ENCODE measurements at regions not wholly inside any gene's neighbourhood (a gene's known extent, or its start where the extent isn't known, plus 50 kb on each side); places are given as distances from the start of the nearest gene placed in this dataset.

DNA sequence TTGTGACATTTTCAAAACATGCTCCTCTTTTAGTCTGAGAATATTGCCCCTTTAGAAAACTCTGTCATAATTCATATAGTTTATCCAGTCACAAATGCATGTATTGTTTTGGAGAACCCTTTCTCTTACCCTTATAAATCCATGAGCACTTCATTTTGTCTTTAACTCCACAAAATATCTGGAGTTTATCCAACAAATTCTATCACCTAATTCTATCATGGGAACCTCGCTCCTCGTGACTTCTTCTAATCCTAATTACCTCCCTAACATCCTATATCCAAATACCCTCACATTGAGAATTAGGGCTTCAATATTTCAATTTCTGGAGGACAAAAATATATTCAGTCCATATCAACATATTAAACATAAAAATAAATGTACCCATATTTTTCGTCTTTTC lies 1565.9 kb downstream of the ARAP2 start:
- DNase-seq (ENCODE audit: low spot score) (no peak), FAIRE-seq (no peak)

DNA sequence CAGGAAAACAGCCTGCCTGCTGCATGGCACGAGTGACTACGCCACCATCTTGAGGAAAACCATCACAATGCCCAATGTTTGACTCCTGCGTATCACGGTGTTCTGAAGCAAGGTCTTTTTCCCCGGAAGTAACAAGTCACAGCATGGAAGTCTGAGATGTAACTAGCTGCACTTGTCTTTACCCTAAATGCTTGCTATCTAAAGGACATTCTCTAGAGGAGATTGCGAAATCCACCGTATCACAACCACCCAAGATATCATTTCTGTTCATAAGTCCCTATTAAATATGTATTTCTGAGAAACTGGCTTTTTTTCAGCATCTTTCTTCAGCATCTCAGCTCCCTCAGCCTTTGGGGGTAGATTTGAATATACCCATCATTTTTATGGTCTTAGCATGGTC lies 1565.1 kb downstream of the ARAP2 start:
- no peak for FAIRE-seq
- no peak for DNase-seq (ENCODE audit: low spot score)

GRCh38 chr4:34709564-34709963 lies 1534.8 kb downstream of the ARAP2 start:
- DNase-seq (ENCODE audit: low spot score) (no peak), FAIRE-seq (no peak)

DNA sequence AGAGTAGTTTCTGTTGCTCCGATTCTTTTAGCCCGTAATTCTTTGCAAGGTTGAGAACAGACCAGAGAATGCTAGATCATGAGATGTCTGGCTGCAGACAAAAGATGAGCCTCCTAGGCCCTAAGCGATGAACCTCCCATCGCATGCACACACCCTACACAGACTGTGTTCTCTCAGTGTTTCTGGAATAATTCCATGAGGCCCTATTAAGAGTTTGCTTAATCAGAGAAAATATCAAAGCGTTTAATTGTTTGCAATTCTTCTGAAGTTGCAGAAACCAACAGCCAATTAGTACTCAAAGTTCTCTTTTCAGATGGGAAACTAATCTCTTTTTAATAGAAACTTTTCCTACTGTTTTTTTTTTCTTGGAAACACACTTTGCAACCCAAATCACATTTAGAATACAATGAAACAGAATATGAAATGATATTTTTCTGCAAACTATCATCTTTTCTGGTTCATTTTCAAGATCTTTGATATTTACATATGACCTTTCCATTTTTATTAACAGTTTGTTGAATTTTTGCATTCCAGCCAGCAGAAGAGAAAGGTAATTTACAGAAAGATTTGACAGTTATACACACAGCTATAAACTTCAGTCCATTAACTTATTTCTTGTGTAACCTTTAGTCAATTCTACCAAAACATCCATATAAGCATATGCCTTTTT lies 1525.6 kb downstream of the ARAP2 start:
- FAIRE-seq (no peak), DNase-seq (ENCODE audit: low spot score) (no peak)

- DNase-seq (ENCODE audit: low spot score): peak; percentile 14
- FAIRE-seq: peak; percentile 54
Observed at GRCh38 chr4:34720571-34720970, 1523.7 kb downstream of the ARAP2 start.

DNA sequence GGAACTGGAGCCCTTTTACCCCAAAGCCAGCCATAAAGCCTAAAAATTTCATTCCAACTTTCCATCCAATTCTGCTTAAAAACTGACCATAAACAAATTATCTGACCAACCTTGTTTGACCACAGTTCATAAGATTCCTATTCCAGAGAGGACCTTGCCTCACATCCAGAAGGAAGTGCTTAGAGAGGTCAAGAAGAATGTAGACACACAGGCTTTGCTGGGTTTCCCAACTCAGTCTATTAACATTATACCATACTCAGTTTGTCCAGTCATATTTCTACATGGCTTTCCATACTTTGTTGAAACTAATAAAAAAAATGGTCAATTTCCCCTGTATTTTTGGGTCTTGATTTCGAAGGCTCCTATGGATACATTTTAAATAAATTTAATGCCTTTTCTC lies 1522.5 kb downstream of the ARAP2 start:
- FAIRE-seq: no peak
- DNase-seq (ENCODE audit: low spot score): no peak

- FAIRE-seq: no peak
- DNase-seq (ENCODE audit: low spot score): no peak
Observed at GRCh38 chr4:34723605-34724004, 1520.7 kb downstream of the ARAP2 start.

GRCh38 chr4:34724491-34724890 lies 1519.8 kb downstream of the ARAP2 start:
- DNase-seq (ENCODE audit: low spot score): no peak
- no peak for FAIRE-seq

DNA sequence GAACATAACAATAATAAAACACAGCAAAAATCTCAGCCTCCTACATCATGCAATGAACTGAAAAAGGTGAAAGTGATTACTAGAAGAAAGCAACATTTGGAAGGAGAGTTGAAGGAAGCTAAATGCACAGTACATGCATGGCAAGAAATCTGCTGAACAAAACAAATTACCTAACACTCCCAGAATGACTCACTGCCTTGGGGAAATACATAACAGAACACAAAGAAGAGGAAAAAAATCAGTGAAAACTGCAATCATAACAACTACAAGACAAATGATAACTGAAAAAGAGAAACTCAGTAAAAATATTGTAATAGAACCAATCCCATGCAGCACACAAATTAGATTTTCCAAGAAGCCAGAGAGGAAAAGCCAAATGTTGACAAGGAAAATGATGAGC lies 1513.2 kb downstream of the ARAP2 start:
- FAIRE-seq (no peak), DNase-seq (ENCODE audit: low spot score) (no peak)

GRCh38 chr4:34732176-34732950 lies 1512.0 kb downstream of the ARAP2 start:
- FAIRE-seq: no peak

DNA sequence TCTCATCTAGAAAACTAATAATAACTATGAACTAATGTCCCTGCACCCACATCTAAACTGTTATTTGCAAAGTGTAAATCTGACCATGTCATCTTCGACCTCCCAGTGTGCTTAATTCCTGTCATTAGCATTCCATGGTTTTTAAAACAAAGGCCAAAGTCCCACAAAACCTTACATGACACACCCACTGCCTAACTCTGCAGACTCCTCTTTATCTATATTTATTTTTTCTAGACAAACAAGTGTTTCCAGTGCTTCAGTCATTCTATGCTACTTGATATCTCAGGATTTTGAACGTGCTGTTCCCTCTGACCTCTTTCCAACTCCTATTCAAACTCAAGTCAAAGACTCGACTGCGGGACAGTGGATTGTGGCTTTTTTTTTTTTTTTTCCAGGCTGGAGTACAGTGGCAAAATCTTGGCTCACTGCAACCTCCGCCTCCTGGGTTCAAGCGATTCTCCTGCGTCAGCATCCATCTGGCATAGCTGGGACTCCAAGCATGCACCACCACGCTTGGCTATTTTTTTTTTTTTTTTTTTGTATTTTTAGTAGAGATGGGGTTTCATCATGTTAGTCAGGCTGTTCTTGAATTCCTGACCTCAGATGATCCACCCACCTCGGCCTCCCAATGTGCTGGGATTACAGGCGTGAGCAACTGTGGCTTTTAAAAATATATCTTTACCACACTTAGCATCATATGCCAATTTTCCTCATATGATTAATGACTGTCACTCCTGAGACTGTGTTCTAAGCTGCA lies 1511.0 kb downstream of the ARAP2 start:
- FAIRE-seq: no peak

More at GRCh38 chr4:34732176-34732950, 1512.0 kb downstream of the ARAP2 start:
- no peak for DNase-seq (ENCODE audit: low spot score)

GRCh38 chr4:34766935-34767334 lies 1477.4 kb downstream of the ARAP2 start:
- DNase-seq (ENCODE audit: low spot score): no peak
- FAIRE-seq: peak; percentile 45

More for the DNA sequence above, 1511.0 kb downstream of the ARAP2 start:
- no peak for DNase-seq (ENCODE audit: low spot score)

DNA sequence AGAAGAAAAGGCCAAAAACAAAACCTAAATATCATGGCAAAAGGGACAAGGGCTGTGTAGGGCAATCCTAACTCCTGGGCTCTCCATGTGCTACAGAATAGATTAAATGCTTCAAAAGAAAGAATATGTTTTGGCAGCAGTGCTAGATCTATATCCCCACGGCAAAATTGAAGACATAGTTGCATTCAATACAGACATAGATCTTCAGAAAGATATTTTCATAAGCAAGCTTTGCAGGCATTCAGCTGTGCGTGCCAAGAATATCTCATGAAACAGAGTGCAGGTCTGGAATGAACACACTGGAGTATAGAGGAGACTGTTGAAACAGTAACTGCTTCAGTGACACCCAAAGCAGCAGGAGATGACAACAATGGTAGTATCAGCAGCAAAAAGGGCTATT lies 1476.9 kb downstream of the ARAP2 start:
- FAIRE-seq: no peak
- no peak for DNase-seq (ENCODE audit: low spot score)

- DNase-seq (ENCODE audit: low spot score): no peak
- FAIRE-seq: no peak
Observed at GRCh38 chr4:34771632-34772031, 1472.7 kb downstream of the ARAP2 start.

DNA sequence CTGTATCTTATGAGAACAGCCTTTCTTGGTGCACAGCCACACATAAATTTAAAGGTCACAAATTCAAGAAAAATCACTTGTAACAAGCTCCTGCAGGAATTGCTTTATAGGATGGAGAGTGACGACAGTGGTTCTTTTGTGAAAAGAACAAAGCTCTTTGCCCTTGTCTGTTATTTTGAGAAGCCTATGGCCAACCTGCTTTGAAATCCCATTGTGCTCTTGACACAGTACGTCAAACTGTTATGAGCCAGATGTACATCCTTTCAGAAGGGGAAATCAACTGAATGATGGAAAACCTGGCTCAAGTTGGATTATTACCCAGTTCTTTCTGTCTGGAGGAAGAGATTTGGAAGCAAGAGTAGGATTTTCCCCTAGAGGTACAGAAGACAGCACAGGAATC lies 1454.2 kb downstream of the ARAP2 start:
- FAIRE-seq (no peak), DNase-seq (ENCODE audit: low spot score) (no peak)

DNA sequence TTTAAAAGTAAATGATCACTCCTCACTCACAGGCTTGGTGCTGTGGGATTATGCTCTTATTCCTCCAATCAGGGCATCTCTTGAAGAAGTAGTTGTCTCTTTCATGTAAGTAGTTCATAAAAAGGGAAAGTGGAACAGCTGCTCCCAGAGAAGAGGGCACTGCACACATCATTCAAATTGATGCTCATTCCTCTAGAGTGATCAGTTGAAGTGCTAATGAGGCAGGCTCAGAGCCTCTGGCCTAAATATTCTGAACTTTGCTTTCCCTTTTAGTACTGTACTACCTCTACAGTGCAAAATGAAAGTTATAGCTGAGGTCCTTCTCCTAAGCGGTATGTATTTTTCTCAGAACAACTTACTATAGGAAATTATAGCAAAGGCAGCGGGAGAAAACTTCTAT lies 1453.1 kb downstream of the ARAP2 start:
- FAIRE-seq: no peak
- no peak for DNase-seq (ENCODE audit: low spot score)

GRCh38 chr4:34800953-34801352 lies 1443.4 kb downstream of the ARAP2 start:
- DNase-seq (ENCODE audit: low spot score): no peak
- no peak for FAIRE-seq

GRCh38 chr4:34814266-34814665 lies 1430.0 kb downstream of the ARAP2 start:
- DNase-seq (ENCODE audit: low spot score) (no peak), FAIRE-seq (no peak)

DNA sequence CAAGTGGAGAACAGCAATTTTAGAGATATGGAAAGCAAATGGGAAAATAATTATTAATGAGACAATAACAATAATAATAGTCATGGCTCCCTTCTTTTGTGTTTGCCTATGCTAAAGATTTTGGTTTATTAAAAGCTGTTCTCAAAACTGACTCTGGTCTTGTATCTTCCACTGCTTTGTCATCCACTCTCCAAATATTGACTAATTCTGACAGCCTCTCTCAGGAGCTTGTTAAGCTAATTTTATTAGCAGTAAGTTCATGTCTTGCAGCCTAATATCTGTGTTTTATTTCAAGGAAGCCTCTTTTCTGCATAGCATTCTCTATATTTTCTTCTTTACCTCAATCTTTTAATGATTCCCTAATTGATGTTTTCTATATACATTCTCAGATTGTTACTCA lies 1419.8 kb downstream of the ARAP2 start:
- FAIRE-seq (no peak), DNase-seq (ENCODE audit: low spot score) (no peak)

DNA sequence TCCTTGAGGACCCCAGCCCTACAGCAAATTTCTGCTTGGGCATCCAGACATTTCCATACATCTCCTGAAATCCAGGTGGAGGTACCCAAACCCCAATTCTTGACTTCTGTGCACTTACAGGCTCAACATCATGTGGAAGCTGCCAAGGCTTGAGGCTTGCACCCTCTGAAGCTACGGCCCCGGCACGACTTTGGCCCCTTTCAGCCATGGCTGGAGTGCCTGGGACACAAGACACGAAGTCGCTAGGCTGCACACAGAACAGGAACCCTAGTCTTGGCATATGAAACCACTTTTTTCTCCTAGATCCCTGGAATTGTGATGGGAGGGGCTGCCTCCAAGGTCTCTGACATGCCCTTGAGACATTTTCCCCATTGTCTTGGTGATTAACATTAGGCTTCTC lies 1417.7 kb downstream of the ARAP2 start:
- DNase-seq (ENCODE audit: low spot score) (no peak), FAIRE-seq (no peak)

DNA sequence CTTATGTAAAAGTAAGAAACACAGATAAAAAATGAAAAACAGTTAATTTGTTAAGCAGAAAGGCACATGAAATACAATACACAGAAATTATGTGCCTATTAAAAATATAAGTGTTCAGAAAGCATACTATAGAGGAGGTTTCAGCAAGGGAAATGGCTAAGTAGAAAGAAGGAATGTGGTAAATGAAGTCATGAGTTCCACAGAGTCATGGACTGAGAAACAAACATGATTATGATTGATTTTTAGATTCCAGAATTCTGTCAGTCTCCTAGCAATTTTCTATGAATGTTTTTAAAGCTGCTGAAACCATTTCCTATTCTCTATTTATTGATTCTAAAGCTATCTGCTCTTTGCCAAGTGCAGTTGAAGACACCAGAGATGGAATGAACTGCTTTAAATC lies 1398.4 kb downstream of the ARAP2 start:
- FAIRE-seq (no peak), DNase-seq (ENCODE audit: low spot score) (no peak)

DNA sequence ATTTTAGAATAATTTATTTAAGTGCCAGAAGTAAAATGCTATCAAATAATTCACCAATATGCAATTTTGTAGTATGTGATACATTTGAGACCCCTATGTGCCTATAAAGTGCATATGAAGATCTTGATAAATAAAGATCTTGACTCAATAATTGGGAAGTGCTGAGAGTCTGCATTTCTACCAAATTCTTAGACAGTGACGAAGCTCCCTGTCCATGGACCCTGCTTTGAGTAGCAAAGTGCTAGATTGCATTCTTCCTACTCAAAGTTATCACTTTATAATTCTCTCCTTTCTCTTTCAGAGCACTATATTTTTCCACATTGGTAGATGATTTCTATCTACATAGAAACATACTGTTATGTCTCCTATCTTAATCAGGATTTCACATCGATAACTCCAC lies 1393.9 kb downstream of the ARAP2 start:
- FAIRE-seq: no peak
- no peak for DNase-seq (ENCODE audit: low spot score)
